Left lung (tissue), 4 donors: ENCODE measurements at regions not wholly inside any gene's neighbourhood (a gene's known extent, or its start where the extent isn't known, plus 50 kb on each side); places are given as distances from the start of the nearest gene placed in this dataset.

ENCODE experiments used
- ATAC-seq: fragments of 200-7000 bp; cut with Tn5 transposase; one replicate; pipeline ENCODE4 v1.9.1; 2020; ENCODE audit warnings: moderate library complexity
- DNase-seq, 4 donors: peaks; one replicate each; pipeline ENCODE4 v3.0.0-alpha.2; 2013 to 2020
- H3K27ac ChIP-seq, 2 donors: fragments of 200-600 bp; sonication (generic) in 1 of 2; one replicate each; pipeline versions ENCODE4 v1.5.0 to v1.8.0; 2020 to 2021
- H3K27me3 ChIP-seq, 2 donors: fragments of 200-600 bp; sonication (generic) in 1 of 2; one replicate each; pipeline versions ENCODE4 v1.5.0 to v1.8.0; 2020 to 2021
- H3K36me3 ChIP-seq, 2 donors: fragments of 200-600 bp; sonication (generic) in 1 of 2; one replicate each; pipeline versions ENCODE4 v1.5.0 to v1.8.0; 2020 to 2021
- H3K4me1 ChIP-seq, 2 donors: fragments of 200-600 bp; one replicate each; pipeline ENCODE4 v1.8.0; 2021
- H3K4me3 ChIP-seq, 2 donors: fragments of 200-600 bp; sonication (generic) in 1 of 2; one replicate each; pipeline versions ENCODE4 v1.5.0 to v1.8.0; 2020 to 2021; ENCODE audit warnings: mild to moderate bottlenecking in 1 of 2
- H3K9me3 ChIP-seq, 2 donors: fragments of 200-600 bp; sonication (generic) in 1 of 2; one replicate each; pipeline versions ENCODE4 v1.5.0 to v1.8.0; 2020 to 2021
- CTCF ChIP-seq, 2 donors: fragments of 200-600 bp; sonication (generic) in 1 of 2; IDR thresholded peaks; one replicate each; pipeline versions ENCODE4 v1.5.0 to v1.8.0; 2021; ENCODE audit warnings: antibody characterized with exemption in 2 of 2
- intact Hi-C, 2 donors: fragments of 100-400 bp; cut with DNase I; formaldehyde crosslinking; loops; one replicate each; pipeline versions ENCODE4 v1.11.2 to v1.14.2; 2022
- donor health status: DM: no; HTN: yes; CAD: no.
- donor health status: DM: no; HTN: no; CAD: no.

- intact Hi-C loops: no loop called here
- no peak for DNase-seq
- no peak for TF ChIP-seq CTCF (IDR thresholded peaks at IDR 0.05)
- Histone ChIP-seq H3K9me3 (no peaks in the 10 kb centered on the region), H3K27me3 (no peaks in the 10 kb centered on the region), H3K4me3 (no peak overlapping the region), H3K36me3 (no peaks in the 10 kb centered on the region), H3K4me1 (no peaks in the 10 kb centered on the region), H3K27ac (no peak overlapping the region)
- no peak for ATAC-seq
Observed at GRCh38 chr1:223052462-223052861, 90.6 kb downstream of the TLR5 start.

GRCh38 chr1:223052931-223053330 lies 90.1 kb downstream of the TLR5 start:
- H3K9me3 ChIP-seq: no peaks in the 10 kb centered on the region
- intact Hi-C loops: no loop called here
- TF ChIP-seq CTCF (IDR thresholded peaks at IDR 0.05): no peak

GRCh38 chr1:223056802-223057201 lies 86.2 kb downstream of the TLR5 start:
- Histone ChIP-seq H3K36me3 (no peaks in the 10 kb centered on the region), H3K4me3 (no peak overlapping the region), H3K9me3 (no peaks in the 10 kb centered on the region), H3K27me3 (no peaks in the 10 kb centered on the region), H3K27ac (no peak overlapping the region), H3K4me1 (no peaks in the 10 kb centered on the region)
- ATAC-seq: no peak
- intact Hi-C loops: no loop called here
- TF ChIP-seq CTCF (IDR thresholded peaks at IDR 0.05): no peak
- no peak for DNase-seq

More at GRCh38 chr1:223052931-223053330, 90.1 kb downstream of the TLR5 start:
- DNase-seq (no peak), ATAC-seq (no peak)
- no peaks in the 10 kb centered on the region for H3K27me3 ChIP-seq
- no peaks in the 10 kb centered on the region for H3K4me1 ChIP-seq
- no peaks in the 10 kb centered on the region for H3K36me3 ChIP-seq
- no peak overlapping the region for H3K4me3 ChIP-seq
- H3K27ac ChIP-seq: no peak overlapping the region

- no peaks in the 10 kb centered on the region for H3K4me1 ChIP-seq
- TF ChIP-seq CTCF (IDR thresholded peaks at IDR 0.05): no peak
- no peak overlapping the region for H3K27ac ChIP-seq
- ATAC-seq: no peak
- no peaks in the 10 kb centered on the region for H3K27me3 ChIP-seq
- no peaks in the 10 kb centered on the region for H3K9me3 ChIP-seq
- no peak overlapping the region for H3K4me3 ChIP-seq
- DNase-seq: no peak
- intact Hi-C loops: no loop called here
- H3K36me3 ChIP-seq: no peaks in the 10 kb centered on the region
Observed at GRCh38 chr1:223057569-223058093, 85.4 kb downstream of the TLR5 start.
